Body of pancreas (tissue), 4 donors: ENCODE measurements at regions not wholly inside any gene's neighbourhood (a gene's known extent, or its start where the extent isn't known, plus 50 kb on each side); places are given as distances from the start of the nearest gene placed in this dataset.
A peak's percentile ranks its signal among the peaks of the same experiment; 100 is the strongest.

Experiments
- ATAC-seq: fragments of 150-250 bp; one replicate; pipeline ENCODE4 v1.9.1; 2016
- DNase-seq, 4 donors: peaks; one replicate each; pipeline ENCODE4 v3.0.0-alpha.2; 2019
- H3K27ac ChIP-seq, 4 donors: fragments of 200-600 bp; sonication (generic); 1 replicate in 3 of 4; 2 replicates in 1 of 4; pipeline versions ENCODE4 v1.5.1 to v1.6.1; 2016 to 2019; ENCODE audit warnings: mild to moderate bottlenecking in 1 of 4, mixed read lengths in 1 of 4, moderate library complexity in 1 of 4
- H3K27me3 ChIP-seq, 2 donors: fragments of 200-600 bp; sonication (generic); one replicate each; pipeline ENCODE4 v1.6.0; 2016; ENCODE audit warnings: mild to moderate bottlenecking in 1 of 2
- H3K36me3 ChIP-seq, 2 donors: fragments of 200-600 bp; sonication (generic); replicated peaks in 1 of 2; 2 replicates each; pipeline ENCODE4 v1.5.1; 2016; ENCODE audit warnings: low read depth in 2 of 2; ENCODE audit not compliant: insufficient read depth in 1 of 2
- H3K4me1 ChIP-seq: fragments of 200-600 bp; sonication (generic); one replicate; pipeline ENCODE4 v1.6.0; 2016
- H3K4me3 ChIP-seq, 2 donors: fragments of 200-600 bp; sonication (generic); 1 replicate in 1 of 2; 2 replicates in 1 of 2; pipeline ENCODE4 v1.5.1; 2016 to 2019
- H3K9me3 ChIP-seq, 3 donors: fragments of 200-600 bp; sonication (generic); 1 replicate in 2 of 3; 2 replicates in 1 of 3; pipeline ENCODE4 v1.5.1; 2016
- CTCF ChIP-seq, 7 experiments: fragments of 450-650 bp in 4 of 7; fragments of 200-600 bp in 3 of 7; sonication (generic) in 3 of 7; IDR thresholded peaks; one replicate each; pipeline ENCODE4 v1.5.1; 2016 to 2019; ENCODE audit warnings: antibody characterized with exemption in 7 of 7
- POLR2A ChIP-seq, 3 donors: fragments of 450-650 bp; IDR thresholded peaks; one replicate each; pipeline ENCODE4 v1.6.1; 2016; ENCODE audit warnings: antibody characterized with exemption in 3 of 3, mild to moderate bottlenecking in 2 of 3
- WGBS, 2 donors: methylation state at CpG; one replicate each; pipeline ENCODE4 v1.1.5; 2017; 5-methylcytosine and 5-hydroxymethylcytosine counted together
- intact Hi-C: fragments of 100-400 bp; cut with DNase I; formaldehyde crosslinking; loops from one replicate; pipeline ENCODE4 v1.15.1; 2023

GRCh38 chr12:124687174-124687902 is 119.9 kb upstream of the NCOR2 start:
- Histone ChIP-seq H3K9me3 (peaks cover 0 to 6% (median 0%) of the 10 kb centered on the region in 3 donors), H3K36me3 (no peaks in the 10 kb centered on the region), H3K4me3 (no peak overlapping the region), H3K4me1 (peaks cover 16% of the 10 kb centered on the region), H3K27ac (no peak overlapping the region), H3K27me3 (no peaks in the 10 kb centered on the region)
- ATAC-seq: no peak
- 75 to 78% methylated on average over 9 of the region's 9 CpGs for WGBS, 2 donors
- no peak for TF ChIP-seq CTCF (IDR thresholded peaks at IDR 0.05)
- TF ChIP-seq POLR2A (IDR thresholded peaks at IDR 0.05): no peak
- intact Hi-C loops: no loop called here
- no peak for DNase-seq

- no peak overlapping the region for H3K27ac ChIP-seq
- no peak overlapping the region for H3K4me3 ChIP-seq
- no peak for DNase-seq
- WGBS, 2 donors: 83 to 90% methylated on average over 9 of the region's 9 CpGs
- H3K27me3 ChIP-seq: no peaks in the 10 kb centered on the region
- H3K9me3 ChIP-seq: no peaks in the 10 kb centered on the region
- intact Hi-C loops: no loop called here
- H3K36me3 ChIP-seq: no peaks in the 10 kb centered on the region
- no peak for ATAC-seq
- TF ChIP-seq POLR2A (IDR thresholded peaks at IDR 0.05) (no peak), CTCF (IDR thresholded peaks at IDR 0.05) (no peak)
- H3K4me1 ChIP-seq: peaks cover 16% of the 10 kb centered on the region
These were observed 119.2 kb upstream of the NCOR2 start for GRCh38 chr12:124686370-124687173.

- H3K36me3 ChIP-seq: no peaks in the 10 kb centered on the region
- no peaks in the 10 kb centered on the region for H3K9me3 ChIP-seq
- WGBS, 2 donors: 42 to 52% methylated on average over 15 to 18 of the region's 18 CpGs
- H3K27me3 ChIP-seq: no peaks in the 10 kb centered on the region
- intact Hi-C loops: no loop called here
- peaks cover 16% of the 10 kb centered on the region for H3K4me1 ChIP-seq
- H3K27ac ChIP-seq: peak overlapping the region in 1 of 4 donors; percentile 34
- H3K4me3 ChIP-seq: no peak overlapping the region
- DNase-seq (no peak), ATAC-seq (no peak)
- TF ChIP-seq CTCF (IDR thresholded peaks at IDR 0.05) (no peak), POLR2A (IDR thresholded peaks at IDR 0.05) (no peak)
These were observed 118.4 kb upstream of the NCOR2 start for GRCh38 chr12:124685689-124686369.

- Histone ChIP-seq H3K36me3 (no peaks in the 10 kb centered on the region), H3K27ac (peak overlapping the region; percentile 34 to 67 (median 43)), H3K9me3 (no peaks in the 10 kb centered on the region), H3K4me3 (no peak overlapping the region), H3K27me3 (no peaks in the 10 kb centered on the region), H3K4me1 (peaks cover 16% of the 10 kb centered on the region)
- no peak for DNase-seq
- intact Hi-C loops: no loop called here
- TF ChIP-seq POLR2A (IDR thresholded peaks at IDR 0.05) (no peak), CTCF (IDR thresholded peaks at IDR 0.05) (no peak)
- ATAC-seq: peak; percentile 32
- 35 to 38% methylated on average over 18 of the region's 18 CpGs for WGBS, 2 donors
These were observed 117.7 kb upstream of the NCOR2 start for GRCh38 chr12:124684971-124685688.
